Anterior cingulate cortex (tissue), 58 donors: ENCODE measurements at regions not wholly inside any gene's neighbourhood (a gene's known extent, or its start where the extent isn't known, plus 50 kb on each side); places are given as distances from the start of the nearest gene placed in this dataset.
"Not testable (repeated sequence)": the region's sequence is repeated elsewhere in the genome, so short reads cannot be mapped to it uniquely, and the experiment has no call there.

Source experiments
- DNase-seq, 58 donors: peaks; one replicate each; lab custom pipeline; 2025; lab: John Stamatoyannopoulos, UW

DNA sequence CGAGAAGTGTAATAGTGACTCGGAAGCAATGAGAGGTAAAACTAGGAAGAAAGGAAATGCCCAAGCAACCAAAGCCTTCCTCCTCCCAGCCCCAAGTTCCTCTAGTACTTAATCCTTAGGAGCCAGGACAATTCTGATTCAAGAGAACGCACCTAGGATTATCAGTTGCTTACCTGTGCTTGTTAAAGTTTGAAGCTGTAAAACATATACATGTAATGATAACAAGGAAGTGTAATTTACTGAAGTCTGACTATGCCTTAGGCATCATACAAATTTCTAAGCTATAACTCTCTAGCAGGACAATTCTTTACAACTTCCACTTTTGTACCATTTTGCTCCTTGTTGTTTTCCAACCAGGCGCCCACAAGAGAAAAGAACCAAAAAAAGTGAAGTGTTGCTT lies 92.8 kb upstream of the OSBPL8 start:
- no peak for DNase-seq

GRCh38 chr12:76653342-76653741 lies 93.8 kb upstream of the OSBPL8 start:
- no peak for DNase-seq

DNA sequence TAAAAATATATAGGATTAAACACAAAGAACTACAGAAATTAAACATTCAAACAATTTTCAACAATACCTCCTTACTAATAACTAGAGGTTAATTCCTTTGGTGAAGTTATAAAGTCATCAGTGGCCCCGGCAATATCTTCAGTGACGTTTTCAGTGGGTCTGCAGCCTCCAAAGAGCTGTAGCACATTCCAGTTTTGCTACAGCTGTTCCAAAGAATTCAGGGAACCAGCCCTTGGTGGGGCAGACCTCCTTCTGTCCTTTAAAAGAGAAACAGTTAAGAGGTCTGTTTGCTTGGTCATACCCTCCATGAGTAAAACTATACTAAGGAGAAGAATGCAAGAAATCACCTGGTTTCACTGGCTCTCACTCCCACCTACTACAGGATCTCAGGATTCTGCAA lies 99.2 kb upstream of the ZDHHC17 start:
- no peak for DNase-seq

DNA sequence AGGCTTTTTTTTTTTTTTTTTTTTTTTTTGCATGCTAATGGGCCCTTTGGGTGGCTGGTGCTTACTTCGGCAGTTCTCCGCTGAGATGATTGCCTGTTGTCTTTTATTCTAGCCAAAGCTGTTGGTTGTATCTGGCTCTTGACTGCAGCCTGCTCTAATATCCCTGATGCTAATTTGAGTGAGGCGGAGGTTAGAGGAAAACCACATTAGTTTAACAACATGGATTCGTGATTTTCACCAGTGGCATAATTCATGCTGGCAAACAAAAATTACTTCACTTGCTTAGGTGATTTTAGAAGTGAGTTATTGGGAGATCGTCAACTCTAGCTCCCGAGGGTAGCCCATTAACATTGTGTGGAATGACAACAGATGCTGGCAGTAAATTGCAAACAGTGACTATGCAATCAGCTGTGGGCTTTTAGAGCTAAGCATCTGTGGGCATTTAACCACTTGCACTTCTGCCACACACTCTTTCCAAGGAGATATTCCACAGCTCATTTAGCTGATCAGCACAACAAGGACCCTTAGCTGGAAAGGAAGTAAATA lies 97.6 kb upstream of the ZDHHC17 start:
- DNase-seq, result no peak

- no peak for DNase-seq
Observed at GRCh38 chr12:76669981-76670380, 93.9 kb upstream of the ZDHHC17 start.

DNA sequence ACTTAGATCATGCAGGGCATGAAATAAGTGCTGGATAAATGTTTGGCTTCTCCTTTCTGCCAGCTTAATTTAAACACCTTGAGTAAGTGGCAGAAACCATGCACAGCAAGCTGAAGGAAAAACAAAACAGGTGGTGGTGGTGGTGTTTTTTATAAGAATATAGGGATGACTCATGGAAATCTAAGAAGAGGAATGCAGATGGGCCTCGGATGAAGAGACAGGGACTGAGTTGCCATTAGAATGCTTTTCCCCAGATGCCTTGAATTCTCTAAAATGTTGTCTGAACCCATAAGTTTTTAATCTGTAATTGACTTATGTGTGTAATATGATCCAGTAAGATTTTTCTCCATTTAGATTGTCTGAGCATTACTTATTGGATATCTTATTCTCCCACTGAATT lies 93.1 kb upstream of the ZDHHC17 start:
- DNase-seq, result no peak

DNA sequence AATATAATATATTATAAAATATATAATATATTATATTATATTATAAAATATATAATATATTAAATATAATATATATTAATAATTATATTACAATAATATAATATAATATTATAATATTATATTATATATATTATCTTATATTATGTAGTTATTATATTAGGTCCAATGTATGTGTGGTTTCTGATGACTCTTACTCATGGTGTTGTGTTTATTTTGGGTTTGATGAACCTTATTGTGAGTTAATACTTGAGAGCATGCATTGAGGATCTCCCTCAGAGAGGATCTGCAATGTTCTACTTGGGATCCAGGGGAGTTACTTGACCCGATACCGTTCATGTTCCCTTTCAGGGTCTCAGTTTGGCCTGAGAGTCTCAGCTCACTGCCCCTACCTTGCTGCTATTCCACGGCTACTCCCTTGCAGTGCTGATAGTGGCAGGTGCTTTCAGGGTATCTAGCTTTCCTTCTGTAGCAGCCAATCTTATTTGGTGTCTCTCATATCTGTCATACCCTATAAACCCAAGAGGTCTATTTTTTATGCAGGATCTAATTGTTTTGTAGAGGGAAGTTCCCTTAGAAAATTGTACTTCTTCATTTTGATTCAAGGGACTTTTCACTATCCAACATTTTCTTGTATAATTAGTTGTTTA lies 89.1 kb upstream of the ZDHHC17 start:
- no peak for DNase-seq

DNA sequence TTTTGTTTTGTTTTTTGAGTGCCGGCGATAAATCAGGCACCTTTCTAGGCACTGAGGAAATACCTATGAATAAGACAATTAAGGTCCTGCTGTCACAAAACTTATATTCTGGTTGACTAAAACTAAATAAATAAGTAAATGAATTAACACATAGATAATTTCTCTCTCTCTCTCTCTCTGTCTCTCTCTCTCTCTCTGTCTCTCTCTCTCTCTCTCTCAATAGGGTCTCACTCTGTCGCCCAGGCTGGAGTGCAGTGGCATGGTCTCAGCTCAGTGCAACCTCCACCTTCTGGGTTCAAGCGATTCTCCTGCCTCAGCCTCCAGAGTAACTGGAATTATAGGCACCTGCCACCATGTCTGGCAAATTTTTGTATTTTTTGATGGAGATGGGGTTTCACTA lies 87.7 kb upstream of the ZDHHC17 start:
- DNase-seq, result not testable (repeated sequence)

DNA sequence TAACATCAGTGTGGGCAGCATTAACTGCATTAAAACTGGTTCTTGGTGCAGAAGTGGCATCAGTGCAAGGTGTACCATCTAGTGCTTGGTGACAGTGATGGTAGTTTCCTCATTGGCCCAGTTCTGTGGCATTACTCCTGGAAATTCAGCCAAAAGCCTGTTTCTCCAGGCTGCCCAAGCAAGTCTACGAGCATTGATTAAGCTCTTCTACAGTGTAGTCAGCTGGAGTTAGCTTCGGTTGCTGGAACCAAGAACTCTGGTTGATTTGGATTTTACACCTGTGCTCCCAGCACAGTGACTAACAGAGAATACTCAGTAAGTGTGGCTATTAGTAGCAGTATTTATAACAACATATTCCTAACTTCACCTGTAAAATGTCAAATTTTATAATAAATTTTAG lies 84.9 kb upstream of the ZDHHC17 start:
- no peak for DNase-seq

DNA sequence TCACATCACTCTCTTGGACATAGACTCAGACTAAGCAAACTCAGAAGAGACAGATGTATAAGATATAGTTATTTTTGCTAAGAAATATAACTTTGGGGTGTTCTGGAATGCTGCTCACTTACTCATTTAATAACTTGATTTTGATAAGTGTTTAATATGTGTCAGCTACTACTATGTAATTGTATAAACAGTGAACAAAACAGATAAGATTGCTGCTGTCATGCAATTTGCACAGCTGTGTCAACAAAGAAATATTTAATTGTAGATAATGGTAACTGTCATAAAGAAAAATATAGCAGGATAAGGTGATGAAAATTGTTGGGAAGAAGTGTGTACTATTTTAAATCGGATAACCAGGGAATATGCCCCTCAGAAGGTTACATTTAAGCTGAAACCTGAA lies 84.1 kb upstream of the ZDHHC17 start:
- no peak for DNase-seq

- no peak for DNase-seq
Observed at GRCh38 chr12:76680940-76681339, 83.0 kb upstream of the ZDHHC17 start.

DNA sequence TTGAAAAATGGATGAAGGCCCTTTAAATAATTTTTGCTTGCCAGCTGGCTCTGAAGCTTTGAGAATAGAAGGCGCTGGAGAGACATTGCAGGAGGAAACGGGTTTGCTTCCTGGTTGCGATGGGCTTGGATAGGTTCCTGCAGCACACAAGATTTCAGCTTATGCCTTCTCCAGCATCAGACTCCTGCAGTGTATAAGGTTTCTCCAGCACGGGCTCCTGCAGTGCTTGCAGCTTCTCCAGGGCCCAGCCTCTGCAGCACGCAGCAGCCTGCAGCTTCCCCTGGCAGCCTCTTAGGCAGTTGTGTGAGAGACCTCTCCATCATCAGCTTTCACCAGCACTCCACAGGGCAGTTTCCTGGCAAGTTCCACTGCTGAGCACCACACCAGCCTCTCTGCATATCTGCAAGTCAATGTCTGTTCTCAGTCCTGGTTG lies 78.7 kb upstream of the ZDHHC17 start:
- DNase-seq, result peak in 47 of 58 donors; percentile 3 to 78 (median 38)

DNA sequence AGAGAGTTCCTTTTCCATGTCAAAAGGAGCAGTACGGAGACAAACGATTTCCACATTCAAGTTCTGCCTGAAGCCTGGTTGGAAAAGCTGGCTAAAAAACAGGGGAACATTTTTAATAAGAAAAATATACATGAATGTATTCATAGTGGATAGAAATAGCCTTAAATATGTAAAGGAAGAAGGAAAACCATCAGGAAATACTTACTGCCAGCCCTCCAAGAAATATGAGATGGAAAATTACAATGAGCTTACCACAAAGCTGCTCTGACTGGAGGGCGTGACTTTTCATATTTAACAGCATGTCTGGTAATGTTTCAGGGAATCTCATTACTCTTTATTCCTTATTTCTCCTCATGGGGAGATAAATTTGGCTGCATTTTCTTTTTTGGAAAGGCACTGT lies 75.9 kb upstream of the ZDHHC17 start:
- DNase-seq, result no peak

DNA sequence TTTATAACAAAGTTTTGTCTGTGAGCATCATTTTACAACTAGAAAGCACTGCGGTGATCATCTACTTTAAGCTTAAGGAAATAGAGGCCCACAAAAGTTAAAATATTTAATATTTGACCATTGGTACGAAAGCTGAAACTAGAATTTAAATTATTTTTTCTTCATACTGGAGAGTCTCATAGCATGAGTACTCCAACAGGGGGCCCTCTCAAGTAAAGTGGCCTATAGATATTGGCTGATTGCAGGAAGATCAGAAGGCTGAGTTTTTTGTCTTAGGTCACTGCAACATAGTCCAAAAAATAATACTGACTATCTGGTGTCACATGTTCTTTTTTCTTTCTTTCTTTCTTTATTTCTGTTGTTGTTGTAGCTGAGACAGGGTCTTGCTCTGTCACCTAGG lies 75.3 kb upstream of the ZDHHC17 start:
- DNase-seq, result no peak

GRCh38 chr12:76690921-76691700 lies 72.8 kb upstream of the ZDHHC17 start:
- DNase-seq, result no peak

DNA sequence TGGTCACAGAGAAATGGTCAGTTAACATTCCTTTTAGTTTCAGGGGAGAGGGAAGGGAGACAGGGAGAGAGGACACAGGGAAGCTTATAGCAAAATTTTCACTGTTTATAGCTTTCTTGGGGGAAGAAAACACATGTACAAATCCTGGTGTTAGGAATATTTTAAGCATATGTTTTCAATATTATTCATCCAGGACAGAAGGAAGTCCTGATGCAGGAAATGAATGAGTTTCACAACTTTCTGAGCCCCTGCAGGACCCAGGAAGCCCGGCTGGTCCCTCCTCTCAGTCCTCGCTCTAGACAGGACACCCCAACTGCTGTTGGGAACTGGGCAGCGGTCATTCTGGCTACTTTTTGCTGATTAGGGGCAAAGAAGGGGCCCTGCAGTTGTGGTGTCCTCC lies 71.1 kb upstream of the ZDHHC17 start:
- DNase-seq, result no peak

- DNase-seq, result peak in 12 of 58 donors; percentile 1 to 49 (median 19)
Observed at GRCh38 chr12:76694369-76694768, 69.5 kb upstream of the ZDHHC17 start.

- DNase-seq, result no peak
Observed at GRCh38 chr12:76696186-76696585, 67.7 kb upstream of the ZDHHC17 start.

DNA sequence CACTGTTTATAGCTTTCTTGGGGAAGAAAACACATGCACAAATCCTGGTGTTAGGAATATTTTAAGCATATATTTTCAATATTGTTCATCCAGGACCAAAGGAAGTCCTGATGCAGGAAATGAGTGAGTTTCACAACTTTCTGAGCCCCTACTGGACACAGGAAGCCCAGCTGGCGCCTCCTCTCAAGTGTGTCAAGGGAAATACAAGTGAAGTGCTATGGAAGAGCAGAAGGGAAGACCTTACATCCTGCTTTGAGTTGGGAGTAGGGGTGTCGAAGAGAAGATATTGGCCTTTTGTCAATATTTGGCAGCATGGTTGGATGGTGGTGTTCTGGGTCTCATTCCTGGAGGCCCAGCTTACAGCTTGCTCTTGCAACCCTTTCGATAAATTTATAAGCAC lies 66.1 kb upstream of the ZDHHC17 start:
- no peak for DNase-seq

- peak in 2 of 58 donors; percentile 18 to 20 for DNase-seq
Observed at GRCh38 chr12:76698316-76698715, 65.6 kb upstream of the ZDHHC17 start.

DNA sequence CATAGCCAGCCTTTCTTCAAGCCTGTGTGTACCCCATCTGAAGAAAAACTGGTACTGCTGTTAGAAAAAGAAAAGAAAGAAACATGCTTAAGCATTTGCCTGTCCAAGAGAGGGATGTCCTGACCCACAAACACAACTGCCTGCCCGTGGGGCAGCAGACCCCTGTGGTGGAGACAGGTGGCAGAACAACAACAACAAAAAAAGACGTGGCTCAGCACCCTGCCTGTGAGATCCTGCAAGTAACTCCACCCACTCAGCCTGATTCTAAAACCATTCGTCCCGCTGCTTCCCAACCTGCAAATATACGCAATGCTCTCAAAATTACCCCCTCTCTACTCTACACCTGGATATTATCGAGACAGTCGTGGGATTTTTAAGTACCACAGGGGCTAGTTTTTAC lies 64.9 kb upstream of the ZDHHC17 start:
- peak in 1 of 58 donors; percentile 29 for DNase-seq

DNA sequence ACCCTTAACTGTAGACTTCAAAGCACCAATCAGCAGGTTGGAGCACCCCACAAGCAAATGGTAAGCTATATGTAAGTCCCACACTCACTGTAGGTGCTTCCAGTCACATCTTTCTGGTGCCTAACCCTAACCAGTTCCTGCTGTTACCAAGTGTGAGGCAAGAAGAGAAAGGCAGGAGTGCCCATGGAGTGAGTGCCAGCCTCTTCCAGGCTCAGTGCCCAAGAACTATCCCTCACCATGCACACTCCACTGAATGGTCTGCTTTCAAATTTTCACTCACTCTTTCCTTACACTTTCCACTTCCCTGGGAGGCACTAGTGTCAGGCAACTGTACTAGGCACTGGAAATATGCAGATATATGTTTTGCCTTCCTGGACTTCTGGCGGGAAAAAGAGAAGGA lies 62.2 kb upstream of the ZDHHC17 start:
- DNase-seq, result peak in 2 of 58 donors; percentile 9 to 13
